ENCODE measurements at regions not wholly inside any gene's neighbourhood (a gene's known extent, or its start where the extent isn't known, plus 50 kb on each side); places are given as distances from the start of the nearest gene placed in this dataset.

- H3K4me3 Mint-ChIP-seq, result no peak overlapping the region
- no peak overlapping the region for H3K9ac ChIP-seq (ENCODE audit: extremely low read depth, low read length, poor library complexity, severe bottlenecking)
- H3K9me3 Mint-ChIP-seq, result peaks cover 46% of the 10 kb centered on the region
Measured at GRCh38 chr4:79788884-79789283, 284.1 kb downstream of the ANTXR2 start.

GRCh38 chr4:79780129-79780528, 292.9 kb downstream of the ANTXR2 start:
- Histone ChIP-seq H3K36me3 (ENCODE audit: control insufficient read depth, insufficient read depth, low read length) (no peaks in the 10 kb centered on the region), H3K9ac (ENCODE audit: extremely low read depth, low read length, poor library complexity, severe bottlenecking) (no peak overlapping the region), H3K27ac (ENCODE audit: low read depth, low read length) (no peak overlapping the region), H3K4me1 (ENCODE audit: control insufficient read depth, insufficient read depth, low read length) (no peaks in the 10 kb centered on the region), H3K9me3 (ENCODE audit: control insufficient read depth, low read length) (peaks cover 20% of the 10 kb centered on the region), H3K27me3 (ENCODE audit: control insufficient read depth, insufficient read depth, low read length, poor library complexity, severe bottlenecking) (no peaks in the 10 kb centered on the region), H3K4me3 (ENCODE audit: low read length) (no peak overlapping the region)
- DNase-seq, result no peak
- H3K27ac Mint-ChIP-seq, result no peak overlapping the region
- peaks cover 4% of the 10 kb centered on the region for H3K36me3 Mint-ChIP-seq (ENCODE audit: low read depth)
- H3K27me3 Mint-ChIP-seq (ENCODE audit: insufficient read depth), result no peaks in the 10 kb centered on the region
- peaks cover 20% of the 10 kb centered on the region for H3K9me3 Mint-ChIP-seq
- no peaks in the 10 kb centered on the region for H3K4me1 Mint-ChIP-seq
- TF ChIP-seq CTCF (conservative IDR thresholded peaks at IDR 0.05), result no peak
- H3K4me3 Mint-ChIP-seq, result no peak overlapping the region

More at GRCh38 chr4:79788884-79789283, 284.1 kb downstream of the ANTXR2 start:
- DNase-seq, result no peak
- H3K36me3 ChIP-seq (ENCODE audit: control insufficient read depth, insufficient read depth, low read length), result no peaks in the 10 kb centered on the region
- H3K27ac Mint-ChIP-seq, result no peak overlapping the region
- 26% methylated on average over 1 of the region's 1 CpG; no CpG with 5 or more reads in 1 of the 2 experiments for WGBS, 2 experiments (ENCODE audit: insufficient coverage in 1 of 2, insufficient read length in 1 of 2)
- H3K36me3 Mint-ChIP-seq (ENCODE audit: low read depth), result no peaks in the 10 kb centered on the region
- H3K4me3 ChIP-seq (ENCODE audit: low read length), result peak overlapping the region; percentile 25
- no peaks in the 10 kb centered on the region for H3K27me3 ChIP-seq (ENCODE audit: control insufficient read depth, insufficient read depth, low read length, poor library complexity, severe bottlenecking)
- H3K4me1 ChIP-seq (ENCODE audit: control insufficient read depth, insufficient read depth, low read length), result no peaks in the 10 kb centered on the region
- no peak for TF ChIP-seq CTCF (conservative IDR thresholded peaks at IDR 0.05)
- peaks cover 37% of the 10 kb centered on the region for H3K9me3 ChIP-seq (ENCODE audit: control insufficient read depth, low read length)
- H3K27ac ChIP-seq (ENCODE audit: low read depth, low read length), result no peak overlapping the region
- no peaks in the 10 kb centered on the region for H3K4me1 Mint-ChIP-seq
- no peaks in the 10 kb centered on the region for H3K27me3 Mint-ChIP-seq (ENCODE audit: insufficient read depth)

- no peak overlapping the region for H3K4me3 Mint-ChIP-seq
- no peaks in the 10 kb centered on the region for H3K4me1 Mint-ChIP-seq
- Histone ChIP-seq H3K27me3 (ENCODE audit: control insufficient read depth, insufficient read depth, low read length, poor library complexity, severe bottlenecking) (no peaks in the 10 kb centered on the region), H3K4me1 (ENCODE audit: control insufficient read depth, insufficient read depth, low read length) (no peaks in the 10 kb centered on the region), H3K36me3 (ENCODE audit: control insufficient read depth, insufficient read depth, low read length) (no peaks in the 10 kb centered on the region), H3K9me3 (ENCODE audit: control insufficient read depth, low read length) (peaks cover 69% of the 10 kb centered on the region), H3K4me3 (ENCODE audit: low read length) (no peak overlapping the region), H3K9ac (ENCODE audit: extremely low read depth, low read length, poor library complexity, severe bottlenecking) (no peak overlapping the region), H3K27ac (ENCODE audit: low read depth, low read length) (no peak overlapping the region)
- no peaks in the 10 kb centered on the region for H3K27me3 Mint-ChIP-seq (ENCODE audit: insufficient read depth)
- peaks cover 62% of the 10 kb centered on the region for H3K9me3 Mint-ChIP-seq
- peaks cover 4% of the 10 kb centered on the region for H3K36me3 Mint-ChIP-seq (ENCODE audit: low read depth)
- DNase-seq, result no peak
- TF ChIP-seq CTCF (conservative IDR thresholded peaks at IDR 0.05), result no peak
- H3K27ac Mint-ChIP-seq, result no peak overlapping the region
Measured at GRCh38 chr4:79772510-79772909, 300.5 kb downstream of the ANTXR2 start.

All from endodermal cell (in vitro differentiated cells).